ENCODE measurements at regions not wholly inside any gene's neighbourhood (a gene's known extent, or its start where the extent isn't known, plus 50 kb on each side); places are given as distances from the start of the nearest gene placed in this dataset.
A peak's percentile ranks its signal among the peaks of the same experiment; 100 is the strongest.

DNA sequence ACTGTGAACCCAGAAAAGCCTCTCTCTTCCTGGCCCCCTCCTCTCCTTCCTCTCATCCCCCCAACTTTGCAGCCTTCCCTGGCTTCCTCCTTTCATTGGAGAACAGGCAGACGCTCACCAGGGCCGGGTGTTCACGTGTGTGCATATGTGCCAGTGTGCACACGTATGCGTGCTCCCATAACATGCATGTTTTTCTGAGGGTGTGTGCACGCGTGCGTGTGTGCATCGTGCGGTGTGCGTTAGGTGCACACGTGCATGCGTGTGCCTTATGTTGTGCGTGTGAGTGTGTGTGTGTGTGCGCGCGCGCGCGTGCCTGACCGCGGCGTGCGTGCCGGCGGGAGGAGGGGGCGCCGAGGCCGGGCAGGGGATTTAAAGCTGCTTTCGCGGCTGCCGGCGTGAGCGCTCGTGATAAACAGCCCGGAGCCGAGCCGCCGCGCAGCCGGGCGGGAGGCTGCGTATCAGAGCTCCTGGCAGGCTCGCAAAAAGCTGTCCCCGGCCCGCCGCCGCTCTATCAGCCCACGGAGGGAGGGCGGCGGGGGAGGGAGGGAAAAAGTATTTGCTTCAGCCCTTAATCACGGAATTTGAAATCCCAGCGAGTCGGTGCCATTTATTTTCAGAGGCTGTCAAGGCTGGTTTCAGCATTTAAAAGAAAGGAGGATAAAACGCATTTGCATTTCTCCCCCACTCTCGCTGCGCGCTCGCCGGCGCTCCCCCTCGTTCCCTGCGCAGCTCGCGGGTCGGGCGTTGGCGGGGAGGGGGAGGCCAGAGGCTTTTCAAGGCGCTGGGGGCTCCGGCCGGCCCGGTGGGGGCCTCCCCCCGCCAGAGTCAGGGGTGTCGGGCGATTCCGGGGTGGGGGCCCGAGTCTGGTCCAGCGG lies 183.9 kb downstream of the C9orf50 start:
- H3K27ac ChIP-seq (ENCODE audit: insufficient read depth, low read length), result peak overlapping the region; percentile 51
- H2BK20ac ChIP-seq (ENCODE audit: low read depth, low read length), result no peak overlapping the region
- H2AFZ ChIP-seq (replicated peaks; ENCODE audit: low read length, poor library complexity), result peak overlapping the region; percentile 85
- H3K18ac ChIP-seq (ENCODE audit: low read depth, low read length), result peak overlapping the region; percentile 39
- H3K4me1 ChIP-seq (ENCODE audit: control insufficient read depth, insufficient read depth, low read length), result peaks cover 11% of the 10 kb centered on the region; the same call in 1 of the 2 replicates
- H3K23ac ChIP-seq (ENCODE audit: low read depth, low read length), result peak overlapping the region; percentile 21
- H4K20me1 ChIP-seq (ENCODE audit: insufficient read depth, low read length), result no peaks in the 10 kb centered on the region
- peak overlapping the region; percentile 56 for H3K9ac ChIP-seq (ENCODE audit: low read depth, low read length)
- intact Hi-C loops (cut with micrococcal nuclease) (no loop called here), dilution Hi-C loops (cut with HindIII; ENCODE audit: low sequenced_read_pairs, unreplicated experiment) (no loop called here), in situ Hi-C loops (cut with MboI; ENCODE audit: low sequenced_read_pairs) (no loop called here)
- TF ChIP-seq BHLHE40 (IDR thresholded peaks at IDR 0.05; ENCODE audit: low read depth, low read length) (peak; percentile 73), CTCF (conservative IDR thresholded peaks at IDR 0.05; ENCODE audit: low read depth, low read length) (no peak)
- TF ChIP-seq, protein P1, sequence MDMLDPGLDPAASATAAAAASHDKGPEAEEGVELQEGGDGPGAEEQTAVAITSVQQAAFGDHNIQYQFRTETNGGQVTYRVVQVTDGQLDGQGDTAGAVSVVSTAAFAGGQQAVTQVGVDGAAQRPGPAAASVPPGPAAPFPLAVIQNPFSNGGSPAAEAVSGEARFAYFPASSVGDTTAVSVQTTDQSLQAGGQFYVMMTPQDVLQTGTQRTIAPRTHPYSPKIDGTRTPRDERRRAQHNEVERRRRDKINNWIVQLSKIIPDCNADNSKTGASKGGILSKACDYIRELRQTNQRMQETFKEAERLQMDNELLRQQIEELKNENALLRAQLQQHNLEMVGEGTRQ (IDR thresholded peaks at IDR 0.05; ENCODE audit: low read depth, low read length), result no peak
- peak; percentile 57 for DNase-seq
- H2BK5ac ChIP-seq (ENCODE audit: low read depth, low read length, poor library complexity, severe bottlenecking), result no peak overlapping the region
- peak overlapping the region; percentile 82 for H3K4me2 ChIP-seq (ENCODE audit: low read depth, low read length)
- H2AK9ac ChIP-seq (replicated peaks; ENCODE audit: low read depth, low read length, poor library complexity), result peak overlapping the region; percentile 80
- peak overlapping the region in 1 of 2 experiments; percentile 27; a peak in 2 of 4 replicates for H4K8ac ChIP-seq (ENCODE audit: low read depth in 2 of 2, low read length in 2 of 2)
- ChIA-PET POLR2A (ENCODE audit: unreplicated experiment) (no interaction called here), CTCF (no interaction called here)
- H3K9me1 ChIP-seq (ENCODE audit: insufficient read depth, low read length), result no peaks in the 10 kb centered on the region
- peaks cover 13% of the 10 kb centered on the region; the same call in 1 of the 2 replicates for H3K27me3 ChIP-seq (ENCODE audit: control insufficient read depth, insufficient read depth, low read length)
- peak overlapping the region; percentile 43; the same call in 1 of the 2 replicates for H3K14ac ChIP-seq (replicated peaks; ENCODE audit: low read depth, low read length)
- H4K91ac ChIP-seq (ENCODE audit: insufficient read depth, low read depth, low read length), result no peak overlapping the region; the same call in 1 of the 2 replicates
- peaks cover 8% of the 10 kb centered on the region for H3K9me3 ChIP-seq (ENCODE audit: control insufficient read depth, insufficient read depth, low read length)
- H2BK120ac ChIP-seq (ENCODE audit: low read depth, low read length), result peak overlapping the region; percentile 20; the same call in 1 of the 2 replicates
- 5% methylated on average over 28 of the region's 78 CpGs; no CpG with 5 or more reads in 1 of the 2 experiments for whole genome bisulfite sequencing, 2 experiments (ENCODE audit: extremely low coverage in 2 of 2, insufficient read length in 1 of 2)
- ATAC-seq (ENCODE audit: low read depth), result peak; percentile 89
- H3K56ac ChIP-seq (ENCODE audit: extremely low read depth, insufficient read depth, low read length), result no peak overlapping the region
- H2BK15ac ChIP-seq (ENCODE audit: low read depth, low read length), result no peak overlapping the region
- no peaks in the 10 kb centered on the region for H3K36me3 ChIP-seq (ENCODE audit: control insufficient read depth, insufficient read depth, low read length)
- H2AK5ac ChIP-seq (ENCODE audit: low read depth, low read length), result peak overlapping the region; percentile 18; the same call in 1 of the 2 replicates
- H3K79me1 ChIP-seq (ENCODE audit: low read depth in 1 of 2, low read length in 2 of 2), result no peaks in the 10 kb centered on the region
- peak overlapping the region; percentile 51 for H3K4me3 ChIP-seq (ENCODE audit: insufficient read depth, low read depth, low read length)
- H3K4ac ChIP-seq (ENCODE audit: low read depth, low read length), result peak overlapping the region; percentile 72
- no TSS peak for BruUV-seq (replicated peaks)
- H4K5ac ChIP-seq (ENCODE audit: low read depth, low read length), result peak overlapping the region; percentile 13
